ENCODE measurements at regions not wholly inside any gene's neighbourhood (a gene's known extent, or its start where the extent isn't known, plus 50 kb on each side); places are given as distances from the start of the nearest gene placed in this dataset.

DNA sequence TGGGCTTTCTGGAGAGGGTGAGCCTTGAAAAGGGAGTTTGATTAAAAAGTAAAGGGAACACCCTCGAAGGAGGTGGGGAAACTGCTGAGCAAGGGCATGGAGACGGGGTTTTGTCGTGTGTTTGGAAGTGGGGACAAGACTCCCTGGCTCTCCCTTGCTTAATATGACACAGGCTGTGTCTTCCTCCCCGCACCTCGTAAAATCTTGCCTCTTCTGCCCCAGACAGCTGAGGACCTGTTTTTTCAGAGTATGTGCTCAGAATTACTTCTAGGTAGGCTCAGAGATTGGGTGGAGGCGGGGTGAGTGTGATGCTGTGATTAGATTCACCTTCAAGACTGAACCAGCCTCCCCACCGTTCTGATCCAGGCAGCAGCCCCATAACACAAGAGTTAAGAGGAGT is 244.4 kb upstream of the TLE3 start:
- no peak for FAIRE-seq

DNA sequence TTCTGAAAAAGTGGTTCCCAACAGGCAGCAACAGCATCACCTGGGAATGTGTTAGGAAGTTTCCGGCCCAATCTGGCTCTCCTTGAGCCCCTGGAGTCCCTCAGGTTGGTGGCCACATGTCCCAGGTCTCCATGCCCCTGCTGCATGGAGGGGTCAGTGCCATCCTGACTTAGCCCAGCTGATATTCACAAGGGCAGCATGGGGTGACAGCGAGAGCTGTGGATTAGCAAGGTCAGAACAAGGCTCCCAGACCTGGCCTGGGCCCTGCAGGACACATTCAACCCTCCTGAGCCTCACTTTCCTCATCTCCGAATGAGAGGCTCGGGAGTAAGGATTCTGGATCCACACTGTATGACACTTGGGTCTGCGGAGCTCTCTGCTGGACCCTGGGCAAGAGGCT is 243.8 kb upstream of the TLE3 start:
- no peak for FAIRE-seq

- no peak for FAIRE-seq
These were observed 242.8 kb upstream of the TLE3 start for GRCh38 chr15:70340494-70340870.

- FAIRE-seq = no peak
These were observed 242.1 kb upstream of the TLE3 start for GRCh38 chr15:70339571-70340493.

DNA sequence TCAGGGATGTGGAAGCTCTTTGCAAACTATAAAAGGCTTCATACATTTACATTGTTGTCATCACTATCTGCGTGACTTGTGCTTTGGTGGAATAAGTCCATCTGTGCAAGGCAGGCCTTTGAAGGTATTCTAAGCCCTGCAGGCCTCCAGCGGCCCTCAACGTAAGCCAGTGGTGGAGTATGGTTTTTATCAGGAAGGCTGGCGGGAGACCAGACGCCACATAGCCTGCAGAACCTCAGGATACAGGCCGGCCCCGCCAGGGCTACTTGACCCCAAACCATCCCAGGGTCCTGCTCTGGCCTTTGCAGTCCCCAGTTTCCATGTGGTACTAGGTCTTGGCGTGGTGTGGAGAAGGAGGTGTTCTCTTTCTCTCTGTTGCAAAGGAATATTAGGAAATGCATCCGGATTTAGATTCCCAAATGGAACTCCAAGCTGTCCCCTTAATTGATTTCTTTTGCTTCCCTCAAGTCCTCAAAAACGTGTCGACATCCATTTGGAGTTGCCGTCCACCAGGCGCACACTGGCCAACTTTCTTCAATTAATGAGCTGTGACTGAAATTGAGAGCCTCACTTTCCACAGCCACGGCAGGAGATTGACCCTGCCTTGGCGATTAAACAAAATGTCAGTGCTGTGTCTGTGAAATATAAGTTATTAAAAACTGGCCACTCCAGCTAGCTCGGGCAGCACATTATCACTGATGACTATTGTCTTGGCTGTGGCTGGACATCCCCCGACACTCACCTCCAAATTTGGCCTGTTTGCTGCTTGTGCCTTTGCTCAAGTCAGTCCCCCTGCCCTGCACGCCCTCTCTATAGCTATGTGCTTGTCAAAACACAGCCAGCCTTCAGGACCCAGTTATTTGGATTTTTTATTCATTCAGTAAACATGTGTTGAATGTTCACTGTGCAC is 239.8 kb upstream of the TLE3 start:
- FAIRE-seq = no peak

GRCh38 chr15:70336425-70337009 is 238.8 kb upstream of the TLE3 start:
- FAIRE-seq = no peak

DNA sequence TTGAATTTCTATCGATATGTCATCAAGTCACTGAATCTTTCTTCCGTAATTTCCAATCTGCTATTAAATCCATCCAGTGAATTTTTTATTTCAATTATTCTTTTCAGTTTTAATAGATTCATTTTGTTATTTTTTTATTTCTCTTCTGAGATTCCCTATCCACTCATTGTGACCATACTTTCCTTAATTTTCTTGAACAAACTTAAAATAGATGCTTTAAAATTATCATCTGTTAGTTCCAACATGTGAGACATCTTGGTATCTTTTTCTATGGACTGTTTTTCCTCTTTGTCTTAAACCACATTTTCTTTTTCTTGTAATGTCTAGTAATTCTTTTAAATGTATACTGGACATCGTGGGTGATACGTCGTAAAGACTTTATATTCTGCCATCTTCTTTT is 236.6 kb upstream of the TLE3 start:
- no peak for FAIRE-seq

DNA sequence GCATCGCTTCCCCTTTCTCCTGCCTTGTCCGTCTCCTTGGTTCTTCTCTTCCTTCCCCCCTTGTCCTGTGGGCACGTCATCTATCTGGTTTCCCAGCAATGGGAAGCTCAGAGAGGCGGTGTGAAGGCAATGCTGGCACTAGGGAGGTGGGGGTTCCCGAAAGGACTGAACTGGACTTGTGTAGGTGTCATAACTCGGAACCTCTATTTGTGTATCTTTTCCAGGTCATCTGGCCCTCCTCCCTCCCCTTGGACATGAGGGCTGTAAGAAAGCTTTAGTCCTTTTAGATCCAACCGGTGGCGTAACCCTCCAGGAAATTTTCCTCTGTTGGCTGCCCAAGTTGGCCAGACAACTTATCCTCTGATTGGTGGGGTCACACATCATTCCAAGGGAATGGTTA is 231.5 kb upstream of the TLE3 start:
- no peak for FAIRE-seq

DNA sequence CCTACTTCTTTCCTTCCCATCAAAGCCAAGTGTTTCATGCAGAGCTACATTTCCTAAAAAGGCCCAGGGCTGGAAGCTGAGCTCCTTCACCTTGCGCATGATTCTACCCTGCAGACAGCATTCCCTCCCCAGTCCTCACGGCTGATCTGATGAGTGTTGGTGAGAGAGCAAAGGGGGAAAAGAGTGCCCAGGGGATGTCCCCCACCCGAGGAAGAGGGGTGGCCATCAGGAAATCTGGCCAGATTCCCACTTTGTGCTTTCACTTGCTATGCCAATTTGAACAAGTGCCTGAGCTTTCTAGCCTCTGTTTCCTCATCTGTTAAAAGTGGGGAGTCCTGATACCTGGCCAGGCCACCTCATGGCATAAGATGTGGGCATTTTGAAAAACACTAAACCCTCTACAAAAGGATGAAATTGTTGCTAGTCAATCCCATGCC is 231.0 kb upstream of the TLE3 start:
- no peak for FAIRE-seq

- no peak for FAIRE-seq
These were observed 230.3 kb upstream of the TLE3 start for GRCh38 chr15:70327856-70328678.

- FAIRE-seq = no peak
These were observed 229.7 kb upstream of the TLE3 start for GRCh38 chr15:70327328-70327855.

DNA sequence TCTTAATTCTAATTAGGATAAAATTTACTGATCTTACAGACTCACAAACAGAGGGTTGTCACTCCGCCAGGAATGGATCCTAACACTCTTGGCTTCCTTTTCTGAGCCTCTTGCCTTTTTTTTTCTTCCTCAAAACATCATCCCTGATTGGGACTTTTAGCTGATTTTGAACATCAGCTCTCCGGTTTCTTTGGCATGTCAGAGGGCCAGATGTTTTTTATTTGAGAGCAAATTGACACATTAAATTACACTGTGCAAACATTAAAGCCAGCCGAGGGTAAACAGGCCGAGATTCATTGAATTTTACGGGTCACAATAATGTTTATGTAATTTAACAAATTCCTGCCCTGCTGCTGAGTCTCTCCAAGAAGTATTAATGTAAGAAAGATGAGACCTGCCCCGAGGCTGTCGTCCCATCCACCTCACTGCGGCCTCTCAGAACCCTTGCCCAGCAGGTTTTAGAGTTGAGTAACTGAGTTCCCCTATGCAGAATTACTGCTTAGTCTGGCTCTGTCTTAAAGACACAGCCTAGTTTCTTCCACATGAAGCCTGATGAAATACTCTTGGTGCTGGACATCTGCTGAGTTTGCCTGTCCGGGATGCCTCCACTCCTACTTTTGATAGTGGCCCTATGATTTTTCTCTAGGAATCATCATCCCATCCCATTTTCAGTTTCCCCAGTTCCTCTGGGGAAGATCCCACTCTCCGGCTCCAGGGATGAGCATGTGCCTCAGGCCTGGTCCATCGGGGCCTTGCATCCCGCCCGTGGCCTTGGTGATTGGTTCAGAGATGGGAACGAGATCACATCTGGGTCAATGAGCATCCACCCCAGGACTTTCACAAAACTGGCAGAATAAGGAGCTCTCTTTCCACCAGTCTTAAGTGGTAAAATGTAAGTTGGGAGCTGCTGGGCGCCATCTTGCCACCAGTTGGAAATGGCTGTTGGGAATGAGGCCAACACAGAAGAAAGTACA is 226.6 kb upstream of the TLE3 start:
- FAIRE-seq = no peak

DNA sequence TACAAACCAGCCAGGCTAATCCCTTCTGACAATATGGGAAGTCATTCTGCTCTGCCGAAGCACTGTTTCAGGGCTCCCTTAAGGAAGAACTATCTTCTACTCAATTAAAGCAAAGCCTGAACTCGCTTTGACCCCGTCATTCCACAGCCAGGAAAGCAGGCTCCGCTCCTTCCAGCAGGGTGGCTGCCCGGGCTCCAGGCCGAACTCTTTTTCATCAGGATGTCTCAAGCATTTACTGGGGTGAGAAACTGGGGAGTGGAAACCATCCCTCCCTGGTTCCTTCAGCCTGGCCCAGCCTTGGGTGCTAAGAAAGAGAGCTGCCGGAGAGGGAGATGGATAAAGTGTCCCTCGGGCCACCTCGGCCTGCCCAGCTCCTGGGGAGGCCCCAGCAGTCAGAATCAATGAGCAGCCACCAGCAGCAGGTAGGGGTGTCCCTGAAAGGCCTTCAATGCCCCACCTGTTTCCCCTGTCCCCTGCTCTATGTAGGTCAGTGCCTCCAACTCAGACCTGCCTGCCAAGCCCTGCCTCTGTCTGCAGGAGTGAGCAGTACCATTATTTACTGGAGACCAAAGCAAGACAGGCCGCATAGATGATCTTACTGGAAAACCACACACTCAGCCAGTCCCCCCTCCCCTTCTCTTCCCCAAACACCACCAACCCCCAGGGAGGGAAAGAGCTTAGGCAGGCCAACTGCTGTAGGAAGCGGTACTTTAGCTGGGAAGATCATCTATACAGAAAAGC is 225.6 kb upstream of the TLE3 start:
- FAIRE-seq = no peak

DNA sequence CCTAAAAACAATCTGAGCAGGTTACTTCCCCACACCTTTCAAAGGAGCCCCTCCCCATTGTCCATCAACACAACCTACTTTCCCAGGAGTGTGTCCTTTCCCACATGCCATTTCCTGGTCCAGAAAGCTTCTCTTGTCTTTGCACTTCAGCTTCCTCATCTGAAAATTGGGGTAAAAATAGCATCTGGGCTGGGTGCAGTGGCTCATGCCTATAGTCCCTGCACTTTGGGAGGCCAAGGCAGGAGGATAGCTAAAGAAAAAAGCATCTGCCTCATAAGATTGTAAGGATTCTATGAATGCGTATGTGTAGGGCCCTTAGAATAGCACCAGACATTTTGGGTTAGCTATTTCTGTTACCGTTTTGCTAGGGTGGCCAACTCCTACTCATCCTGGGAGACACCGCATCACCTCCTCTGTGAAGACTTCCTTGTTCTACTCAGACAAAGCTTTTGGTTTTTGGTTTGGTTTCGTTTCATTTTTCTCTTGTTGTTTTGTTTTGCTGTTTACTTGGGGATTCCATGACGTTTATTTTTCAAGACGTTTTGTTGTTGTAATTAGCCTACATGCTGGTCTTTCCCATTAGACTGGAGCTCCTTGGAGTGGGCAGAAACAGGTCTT is 224.4 kb upstream of the TLE3 start:
- no peak for FAIRE-seq

DNA sequence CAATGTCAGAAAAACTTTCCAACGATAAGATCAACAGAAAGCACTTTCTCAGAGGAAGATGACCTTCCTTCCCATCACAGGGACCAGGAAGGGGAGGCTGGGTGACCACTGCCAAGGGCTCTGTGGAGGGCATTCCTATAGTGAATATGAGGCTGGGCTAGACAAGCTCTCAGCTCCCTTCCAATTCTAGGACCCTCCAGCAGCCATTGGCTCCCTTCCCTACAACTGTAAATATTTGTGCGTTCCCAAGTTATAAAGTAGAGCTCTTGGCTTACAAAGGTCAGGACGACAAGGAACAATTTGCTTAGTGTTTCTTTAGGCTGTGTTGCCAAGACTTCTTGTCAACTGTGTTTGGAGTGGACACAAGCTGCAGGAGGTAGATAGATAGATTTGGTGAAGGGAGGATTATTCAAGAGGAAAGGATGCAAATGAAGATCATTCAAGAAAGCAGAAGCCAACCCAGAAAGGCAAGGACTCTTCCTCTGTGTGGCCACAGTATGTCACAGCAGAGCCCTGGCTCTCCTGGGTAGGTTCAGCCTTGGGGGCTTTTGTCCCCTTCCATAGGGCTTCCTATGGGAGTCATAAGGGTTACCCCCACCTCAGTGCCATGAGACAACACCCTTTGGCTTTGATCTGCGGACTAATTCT is 223.6 kb upstream of the TLE3 start:
- no peak for FAIRE-seq

DNA sequence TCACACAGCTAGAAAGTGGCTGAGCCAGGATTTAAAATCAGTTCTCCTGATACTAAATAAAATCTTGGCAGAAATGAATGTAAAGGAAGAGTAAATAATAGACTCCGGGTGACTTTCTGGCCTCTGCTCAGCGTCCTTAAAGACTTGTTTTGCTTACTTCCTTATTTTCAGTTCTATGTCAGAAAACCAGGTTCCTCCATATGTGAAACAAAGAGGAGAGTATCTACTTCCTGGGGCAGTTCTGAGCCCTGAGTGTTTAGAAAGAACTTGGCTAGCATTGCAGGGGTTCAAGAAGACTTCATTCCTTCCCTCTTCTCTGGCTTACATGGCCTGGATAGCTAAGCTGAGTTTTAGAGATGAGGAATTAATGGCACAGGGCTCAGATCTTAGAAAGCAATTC is 222.8 kb upstream of the TLE3 start:
- no peak for FAIRE-seq

DNA sequence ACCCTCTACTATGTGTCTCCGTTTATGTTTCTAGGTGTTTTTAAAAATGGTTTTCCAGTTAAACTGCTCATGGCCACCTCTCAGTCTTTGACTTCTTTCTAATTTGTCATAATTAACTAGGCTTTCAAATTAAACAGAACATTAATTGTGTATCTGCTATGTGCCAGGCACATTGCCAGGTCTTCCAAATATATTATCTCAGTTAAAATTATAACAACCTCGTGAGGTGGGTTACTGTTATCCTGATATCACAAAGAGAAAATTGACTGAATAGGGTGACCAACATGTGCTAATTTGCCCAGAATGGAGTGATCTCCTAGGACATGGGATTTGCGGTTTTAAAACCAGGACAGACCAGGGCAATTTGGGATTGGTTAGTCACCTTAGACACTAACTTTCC is 222.4 kb upstream of the TLE3 start:
- FAIRE-seq = no peak

GRCh38 chr15:70319466-70319865 is 221.7 kb upstream of the TLE3 start:
- FAIRE-seq = no peak
